ENCODE measurements at regions not wholly inside any gene's neighbourhood (a gene's known extent, or its start where the extent isn't known, plus 50 kb on each side); places are given as distances from the start of the nearest gene placed in this dataset.
"Not testable (repeated sequence)": the region's sequence is repeated elsewhere in the genome, so short reads cannot be mapped to it uniquely, and the experiment has no call there.

- H3K9ac ChIP-seq (ENCODE audit: low read length): no peak overlapping the region
- H3K36me3 ChIP-seq (ENCODE audit: control insufficient read depth, insufficient read depth, low read length): no peaks in the 10 kb centered on the region
- no peaks in the 10 kb centered on the region for H3K4me1 ChIP-seq (ENCODE audit: control insufficient read depth, insufficient read depth, low read length)
- H3K9me3 ChIP-seq (ENCODE audit: control insufficient read depth, insufficient read depth, low read depth, low read length): no peaks in the 10 kb centered on the region
- no peak overlapping the region for H3K27ac ChIP-seq (ENCODE audit: low read depth, low read length)
- H3K4me3 ChIP-seq (ENCODE audit: low read depth, low read length): no peak overlapping the region
- H3K27me3 ChIP-seq (ENCODE audit: control insufficient read depth, insufficient read depth, low read length): no peaks in the 10 kb centered on the region
Measured at GRCh38 chr3:82194870-82195269, 433.4 kb upstream of the GBE1 start.

DNA sequence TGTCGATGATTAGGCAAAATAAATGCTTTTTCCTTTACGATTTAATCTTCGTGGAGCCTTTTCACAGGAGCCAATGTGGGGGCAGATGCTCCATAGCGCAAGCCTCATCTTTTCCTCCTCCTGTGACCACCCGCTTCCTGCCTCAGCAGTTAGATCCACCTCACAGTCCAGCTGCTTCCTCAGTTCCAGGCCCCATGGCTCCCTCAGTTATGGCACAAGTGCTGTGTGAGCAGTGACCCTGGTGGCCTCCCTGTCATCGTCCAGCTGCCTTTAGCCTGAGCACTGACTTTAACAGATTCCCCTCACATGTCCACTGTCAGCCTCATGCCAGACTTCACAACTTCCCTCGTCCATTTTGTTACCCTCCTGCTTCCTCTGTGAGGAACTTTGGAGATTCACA is 424.6 kb upstream of the GBE1 start:
- Histone ChIP-seq H3K27ac (ENCODE audit: low read depth, low read length) (no peak overlapping the region), H3K4me3 (ENCODE audit: low read depth, low read length) (no peak overlapping the region), H3K4me1 (ENCODE audit: control insufficient read depth, insufficient read depth, low read length) (no peaks in the 10 kb centered on the region), H3K27me3 (ENCODE audit: control insufficient read depth, insufficient read depth, low read length) (no peaks in the 10 kb centered on the region), H3K36me3 (ENCODE audit: control insufficient read depth, insufficient read depth, low read length) (no peaks in the 10 kb centered on the region), H3K9ac (ENCODE audit: low read length) (no peak overlapping the region), H3K9me3 (ENCODE audit: control insufficient read depth, insufficient read depth, low read depth, low read length) (no peaks in the 10 kb centered on the region)

DNA sequence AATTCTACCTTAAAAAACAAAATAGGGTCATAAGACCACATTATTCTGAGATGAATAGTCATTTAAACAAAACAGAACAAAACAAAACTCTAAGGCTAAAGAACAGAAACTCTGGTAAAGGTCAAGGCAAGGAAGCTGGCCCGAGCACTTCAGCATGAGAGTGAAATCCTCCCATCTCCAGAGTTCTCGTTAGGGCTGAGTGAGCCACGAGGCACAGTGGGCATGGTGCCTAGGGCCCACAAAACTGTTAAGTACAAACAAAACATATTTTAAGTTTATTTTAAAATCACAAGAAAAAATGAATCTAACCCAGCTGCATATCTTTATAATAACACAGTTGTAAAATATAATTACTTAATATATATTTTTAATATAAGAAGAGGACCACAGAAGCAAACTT is 417.8 kb upstream of the GBE1 start:
- H3K4me1 ChIP-seq (ENCODE audit: control insufficient read depth, insufficient read depth, low read length): no peaks in the 10 kb centered on the region
- no peaks in the 10 kb centered on the region for H3K9me3 ChIP-seq (ENCODE audit: control insufficient read depth, insufficient read depth, low read depth, low read length)
- H3K4me3 ChIP-seq (ENCODE audit: low read depth, low read length): no peak overlapping the region
- H3K36me3 ChIP-seq (ENCODE audit: control insufficient read depth, insufficient read depth, low read length): no peaks in the 10 kb centered on the region
- H3K27me3 ChIP-seq (ENCODE audit: control insufficient read depth, insufficient read depth, low read length): no peaks in the 10 kb centered on the region
- no peak overlapping the region for H3K9ac ChIP-seq (ENCODE audit: low read length)
- H3K27ac ChIP-seq (ENCODE audit: low read depth, low read length): no peak overlapping the region

DNA sequence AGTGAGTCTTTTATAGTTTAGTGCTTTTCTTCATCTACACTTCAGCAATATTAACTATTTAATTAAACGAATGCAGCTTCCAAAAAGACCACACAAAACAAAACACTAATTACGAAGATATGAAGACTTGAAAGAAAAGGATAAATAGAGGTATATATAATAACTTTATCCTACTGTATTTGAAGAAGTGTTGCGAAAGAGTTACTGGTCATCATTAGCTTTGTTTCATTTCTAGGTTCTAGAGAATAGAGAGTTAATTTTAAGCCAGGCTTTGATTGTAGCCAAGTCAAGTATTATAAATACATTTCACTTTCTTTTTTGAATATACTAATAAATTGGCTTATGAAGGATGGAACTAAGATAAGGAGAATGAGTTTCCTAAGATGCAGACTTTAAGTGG is 416.8 kb upstream of the GBE1 start:
- Histone ChIP-seq H3K9ac (ENCODE audit: low read length) (no peak overlapping the region), H3K4me3 (ENCODE audit: low read depth, low read length) (no peak overlapping the region), H3K36me3 (ENCODE audit: control insufficient read depth, insufficient read depth, low read length) (no peaks in the 10 kb centered on the region), H3K27ac (ENCODE audit: low read depth, low read length) (no peak overlapping the region), H3K9me3 (ENCODE audit: control insufficient read depth, insufficient read depth, low read depth, low read length) (no peaks in the 10 kb centered on the region), H3K27me3 (ENCODE audit: control insufficient read depth, insufficient read depth, low read length) (no peaks in the 10 kb centered on the region), H3K4me1 (ENCODE audit: control insufficient read depth, insufficient read depth, low read length) (no peaks in the 10 kb centered on the region)

- H3K27ac ChIP-seq (ENCODE audit: low read depth, low read length): no peak overlapping the region
- H3K9me3 ChIP-seq (ENCODE audit: control insufficient read depth, insufficient read depth, low read depth, low read length): no peaks in the 10 kb centered on the region
- H3K36me3 ChIP-seq (ENCODE audit: control insufficient read depth, insufficient read depth, low read length): no peaks in the 10 kb centered on the region
Measured at GRCh38 chr3:82177774-82178173, 416.3 kb upstream of the GBE1 start.

DNA sequence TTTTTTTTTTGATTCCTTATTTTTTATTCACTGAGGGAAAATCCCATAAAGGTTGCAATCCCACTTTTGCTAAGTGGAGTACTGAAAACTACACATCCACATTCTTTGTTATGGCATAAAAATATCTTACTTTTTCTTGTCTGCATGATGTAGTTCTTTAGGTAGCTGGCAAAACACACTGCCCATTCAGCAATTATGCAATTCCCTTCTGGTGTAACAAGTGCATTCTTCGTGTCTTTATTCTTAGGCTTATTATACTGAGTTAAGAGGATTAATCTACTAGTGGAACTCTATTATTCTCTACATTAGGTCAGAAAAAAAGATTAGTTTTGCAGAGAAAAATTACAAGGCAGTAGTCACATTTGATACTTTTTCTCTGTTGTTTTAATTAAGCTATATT is 403.8 kb upstream of the GBE1 start:
- H3K9ac ChIP-seq (ENCODE audit: low read length): no peak overlapping the region
- no peaks in the 10 kb centered on the region for H3K9me3 ChIP-seq (ENCODE audit: control insufficient read depth, insufficient read depth, low read depth, low read length)
- H3K4me3 ChIP-seq (ENCODE audit: low read depth, low read length): no peak overlapping the region
- no peaks in the 10 kb centered on the region for H3K4me1 ChIP-seq (ENCODE audit: control insufficient read depth, insufficient read depth, low read length)
- no peak overlapping the region for H3K27ac ChIP-seq (ENCODE audit: low read depth, low read length)
- no peaks in the 10 kb centered on the region for H3K36me3 ChIP-seq (ENCODE audit: control insufficient read depth, insufficient read depth, low read length)
- H3K27me3 ChIP-seq (ENCODE audit: control insufficient read depth, insufficient read depth, low read length): no peaks in the 10 kb centered on the region

More at GRCh38 chr3:82177774-82178173, 416.3 kb upstream of the GBE1 start:
- H3K4me3 ChIP-seq (ENCODE audit: low read depth, low read length): no peak overlapping the region
- H3K27me3 ChIP-seq (ENCODE audit: control insufficient read depth, insufficient read depth, low read length): no peaks in the 10 kb centered on the region
- no peak overlapping the region for H3K9ac ChIP-seq (ENCODE audit: low read length)
- H3K4me1 ChIP-seq (ENCODE audit: control insufficient read depth, insufficient read depth, low read length): no peaks in the 10 kb centered on the region

DNA sequence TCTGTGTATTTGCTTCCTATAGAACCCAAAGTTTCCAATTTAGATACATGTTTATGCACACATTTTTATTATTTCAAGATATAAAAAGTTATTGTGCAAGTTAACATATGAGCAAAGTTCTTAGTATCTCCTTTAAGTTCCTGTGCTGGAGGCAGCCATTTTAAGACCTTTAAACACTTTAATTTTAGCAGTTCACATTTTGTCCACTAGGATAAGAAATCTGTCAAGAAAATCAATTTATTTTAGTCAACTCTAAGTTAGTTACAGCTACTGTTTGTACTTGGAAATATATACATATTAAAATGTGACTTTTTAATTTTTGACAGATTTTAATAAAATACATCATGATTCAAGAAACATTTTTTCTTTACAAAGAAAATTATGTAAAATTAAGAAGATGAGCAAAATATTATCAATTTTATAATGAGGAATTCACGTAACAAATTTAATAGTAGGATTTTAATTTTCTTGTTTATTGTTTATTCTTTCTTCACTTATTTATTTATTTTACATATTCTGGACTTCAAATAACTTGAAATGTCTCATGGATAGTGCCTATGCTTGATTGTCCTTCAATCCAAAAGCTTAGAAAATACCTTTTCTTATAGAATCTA is 402.6 kb upstream of the GBE1 start:
- H3K4me3 ChIP-seq (ENCODE audit: low read depth, low read length): no peak overlapping the region
- H3K27ac ChIP-seq (ENCODE audit: low read depth, low read length): no peak overlapping the region
- H3K4me1 ChIP-seq (ENCODE audit: control insufficient read depth, insufficient read depth, low read length): no peaks in the 10 kb centered on the region
- H3K9ac ChIP-seq (ENCODE audit: low read length): no peak overlapping the region
- no peaks in the 10 kb centered on the region for H3K27me3 ChIP-seq (ENCODE audit: control insufficient read depth, insufficient read depth, low read length)
- H3K36me3 ChIP-seq (ENCODE audit: control insufficient read depth, insufficient read depth, low read length): no peaks in the 10 kb centered on the region
- no peaks in the 10 kb centered on the region for H3K9me3 ChIP-seq (ENCODE audit: control insufficient read depth, insufficient read depth, low read depth, low read length)

DNA sequence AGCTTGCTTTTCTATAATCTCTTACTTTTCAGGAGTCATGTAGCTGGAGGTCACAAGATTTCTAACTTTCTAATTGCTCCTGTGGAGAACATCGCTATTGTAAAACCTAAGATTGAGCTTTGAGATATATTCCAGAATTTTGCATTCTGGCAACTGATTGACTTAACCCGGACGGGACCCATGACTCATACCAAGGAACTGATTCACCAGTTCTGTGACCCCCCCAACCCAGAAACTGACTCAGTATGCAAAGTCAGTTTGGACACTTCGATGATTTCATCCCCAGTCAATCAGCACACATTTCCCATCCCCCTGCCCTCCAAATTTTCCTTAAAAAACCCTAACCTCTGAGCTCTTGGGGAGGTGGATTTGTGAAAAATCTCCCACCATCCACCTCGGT is 396.5 kb upstream of the GBE1 start:
- Histone ChIP-seq H3K9ac (ENCODE audit: low read length) (no peak overlapping the region), H3K27ac (ENCODE audit: low read depth, low read length) (no peak overlapping the region), H3K4me1 (ENCODE audit: control insufficient read depth, insufficient read depth, low read length) (0 out of 2 replicates have a peak, but pooled peaks cover 4% of the 10 kb centered on the region), H3K4me3 (ENCODE audit: low read depth, low read length) (no peak overlapping the region), H3K36me3 (ENCODE audit: control insufficient read depth, insufficient read depth, low read length) (no peaks in the 10 kb centered on the region), H3K9me3 (ENCODE audit: control insufficient read depth, insufficient read depth, low read depth, low read length) (peaks cover 5% of the 10 kb centered on the region; the same call in 1 of the 2 replicates), H3K27me3 (ENCODE audit: control insufficient read depth, insufficient read depth, low read length) (no peaks in the 10 kb centered on the region)

- not testable (repeated sequence) for H3K4me1 ChIP-seq (ENCODE audit: control insufficient read depth, insufficient read depth, low read length); H3K27me3 ChIP-seq (ENCODE audit: control insufficient read depth, insufficient read depth, low read length); H3K27ac ChIP-seq (ENCODE audit: low read depth, low read length); H3K9me3 ChIP-seq (ENCODE audit: control insufficient read depth, insufficient read depth, low read depth, low read length); H3K36me3 ChIP-seq (ENCODE audit: control insufficient read depth, insufficient read depth, low read length); H3K4me3 ChIP-seq (ENCODE audit: low read depth, low read length); H3K9ac ChIP-seq (ENCODE audit: low read length)
Measured at GRCh38 chr3:82153892-82154291, 392.4 kb upstream of the GBE1 start.

- no peaks in the 10 kb centered on the region for H3K9me3 ChIP-seq (ENCODE audit: control insufficient read depth, insufficient read depth, low read depth, low read length)
- no peaks in the 10 kb centered on the region for H3K27me3 ChIP-seq (ENCODE audit: control insufficient read depth, insufficient read depth, low read length)
Measured at GRCh38 chr3:82145742-82146141, 384.3 kb upstream of the GBE1 start.

GRCh38 chr3:82144811-82145210 is 383.4 kb upstream of the GBE1 start:
- Histone ChIP-seq H3K36me3 (ENCODE audit: control insufficient read depth, insufficient read depth, low read length) (no peaks in the 10 kb centered on the region), H3K4me3 (ENCODE audit: low read depth, low read length) (no peak overlapping the region), H3K27ac (ENCODE audit: low read depth, low read length) (no peak overlapping the region), H3K9ac (ENCODE audit: low read length) (no peak overlapping the region), H3K27me3 (ENCODE audit: control insufficient read depth, insufficient read depth, low read length) (no peaks in the 10 kb centered on the region), H3K9me3 (ENCODE audit: control insufficient read depth, insufficient read depth, low read depth, low read length) (no peaks in the 10 kb centered on the region), H3K4me1 (ENCODE audit: control insufficient read depth, insufficient read depth, low read length) (no peaks in the 10 kb centered on the region; the same call in 1 of the 2 replicates)

More at GRCh38 chr3:82145742-82146141, 384.3 kb upstream of the GBE1 start:
- no peaks in the 10 kb centered on the region for H3K36me3 ChIP-seq (ENCODE audit: control insufficient read depth, insufficient read depth, low read length)
- H3K27ac ChIP-seq (ENCODE audit: low read depth, low read length): no peak overlapping the region
- H3K4me1 ChIP-seq (ENCODE audit: control insufficient read depth, insufficient read depth, low read length): no peaks in the 10 kb centered on the region; the same call in 1 of the 2 replicates
- no peak overlapping the region for H3K9ac ChIP-seq (ENCODE audit: low read length)
- no peak overlapping the region for H3K4me3 ChIP-seq (ENCODE audit: low read depth, low read length)

All from HUES6 (cell line).